NB4 (cell line): ENCODE measurements at regions not wholly inside any gene's neighbourhood (a gene's known extent, or its start where the extent isn't known, plus 50 kb on each side); places are given as distances from the start of the nearest gene placed in this dataset.

ENCODE experiments used
- MYC ChIP-seq: IDR thresholded peaks from 2 replicates; pipeline ENCODE4 v1.6.1; 2011; ENCODE audit warnings: low read depth, low read length
- POLR2A ChIP-seq: IDR thresholded peaks from 2 replicates; pipeline ENCODE4 v1.6.1; 2011; ENCODE audit warnings: mild to moderate bottlenecking; ENCODE audit not compliant: insufficient read length; ENCODE audit errors: extremely low read depth
- TF ChIP-seq, protein P1 (sequence below): IDR thresholded peaks from one replicate; pipeline ENCODE4 v1.5.1; 2012; ENCODE audit warnings: low read depth, low read length

GRCh38 chr2:59874361-59874760 is 679.1 kb downstream of the BCL11A start:
- TF ChIP-seq, protein P1, sequence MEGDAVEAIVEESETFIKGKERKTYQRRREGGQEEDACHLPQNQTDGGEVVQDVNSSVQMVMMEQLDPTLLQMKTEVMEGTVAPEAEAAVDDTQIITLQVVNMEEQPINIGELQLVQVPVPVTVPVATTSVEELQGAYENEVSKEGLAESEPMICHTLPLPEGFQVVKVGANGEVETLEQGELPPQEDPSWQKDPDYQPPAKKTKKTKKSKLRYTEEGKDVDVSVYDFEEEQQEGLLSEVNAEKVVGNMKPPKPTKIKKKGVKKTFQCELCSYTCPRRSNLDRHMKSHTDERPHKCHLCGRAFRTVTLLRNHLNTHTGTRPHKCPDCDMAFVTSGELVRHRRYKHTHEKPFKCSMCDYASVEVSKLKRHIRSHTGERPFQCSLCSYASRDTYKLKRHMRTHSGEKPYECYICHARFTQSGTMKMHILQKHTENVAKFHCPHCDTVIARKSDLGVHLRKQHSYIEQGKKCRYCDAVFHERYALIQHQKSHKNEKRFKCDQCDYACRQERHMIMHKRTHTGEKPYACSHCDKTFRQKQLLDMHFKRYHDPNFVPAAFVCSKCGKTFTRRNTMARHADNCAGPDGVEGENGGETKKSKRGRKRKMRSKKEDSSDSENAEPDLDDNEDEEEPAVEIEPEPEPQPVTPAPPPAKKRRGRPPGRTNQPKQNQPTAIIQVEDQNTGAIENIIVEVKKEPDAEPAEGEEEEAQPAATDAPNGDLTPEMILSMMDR = no peak
- TF ChIP-seq POLR2A = no peak
- no peak for TF ChIP-seq MYC
